A673 (cell line): ENCODE measurements at regions not wholly inside any gene's neighbourhood (a gene's known extent, or its start where the extent isn't known, plus 50 kb on each side); places are given as distances from the start of the nearest gene placed in this dataset.

Experiments
- EZH2 ChIP-seq: fragments of 200-600 bp; sonication (generic); IDR thresholded peaks from 2 replicates; pipeline ENCODE4 v1.6.1; 2017; ENCODE audit warnings: borderline replicate concordance, low read depth, mild to moderate bottlenecking, mixed read lengths, antibody characterized with exemption, low read length; ENCODE audit not compliant: poor library complexity, severe bottlenecking
- TF ChIP-seq, protein P1 (sequence below): fragments of 300-800, 200-600 bp; sonication (generic); conservative IDR thresholded peaks from 2 replicates; pipeline ENCODE4 v1.5.1; 2017; ENCODE audit warnings: low read depth, mild to moderate bottlenecking, antibody characterized with exemption, low read length, moderate library complexity, mixed read lengths

DNA sequence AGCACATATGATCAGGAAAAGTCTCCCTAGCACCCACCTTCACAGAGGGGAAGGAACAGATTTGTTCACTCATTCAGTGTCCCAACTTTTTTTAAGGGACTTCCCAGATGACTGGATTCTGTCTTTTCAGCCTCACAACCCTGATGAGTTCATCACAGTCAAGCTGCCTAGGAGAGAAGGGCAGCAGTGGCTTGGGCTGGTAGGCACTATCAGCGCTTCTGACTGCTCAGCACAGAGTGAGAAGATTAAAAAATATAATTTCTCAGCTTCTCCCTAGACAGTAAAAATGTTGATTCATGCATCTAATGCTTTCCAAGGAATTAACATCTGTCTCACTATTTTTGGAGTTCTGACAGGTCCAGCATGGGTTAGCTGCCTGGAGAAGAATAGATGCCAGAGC is 328.2 kb downstream of the DTHD1 start:
- TF ChIP-seq, protein P1, sequence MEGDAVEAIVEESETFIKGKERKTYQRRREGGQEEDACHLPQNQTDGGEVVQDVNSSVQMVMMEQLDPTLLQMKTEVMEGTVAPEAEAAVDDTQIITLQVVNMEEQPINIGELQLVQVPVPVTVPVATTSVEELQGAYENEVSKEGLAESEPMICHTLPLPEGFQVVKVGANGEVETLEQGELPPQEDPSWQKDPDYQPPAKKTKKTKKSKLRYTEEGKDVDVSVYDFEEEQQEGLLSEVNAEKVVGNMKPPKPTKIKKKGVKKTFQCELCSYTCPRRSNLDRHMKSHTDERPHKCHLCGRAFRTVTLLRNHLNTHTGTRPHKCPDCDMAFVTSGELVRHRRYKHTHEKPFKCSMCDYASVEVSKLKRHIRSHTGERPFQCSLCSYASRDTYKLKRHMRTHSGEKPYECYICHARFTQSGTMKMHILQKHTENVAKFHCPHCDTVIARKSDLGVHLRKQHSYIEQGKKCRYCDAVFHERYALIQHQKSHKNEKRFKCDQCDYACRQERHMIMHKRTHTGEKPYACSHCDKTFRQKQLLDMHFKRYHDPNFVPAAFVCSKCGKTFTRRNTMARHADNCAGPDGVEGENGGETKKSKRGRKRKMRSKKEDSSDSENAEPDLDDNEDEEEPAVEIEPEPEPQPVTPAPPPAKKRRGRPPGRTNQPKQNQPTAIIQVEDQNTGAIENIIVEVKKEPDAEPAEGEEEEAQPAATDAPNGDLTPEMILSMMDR: no peak
- no peak for TF ChIP-seq EZH2
